ENCODE measurements at regions not wholly inside any gene's neighbourhood (a gene's known extent, or its start where the extent isn't known, plus 50 kb on each side); places are given as distances from the start of the nearest gene placed in this dataset.
"Not testable (repeated sequence)": the region's sequence is repeated elsewhere in the genome, so short reads cannot be mapped to it uniquely, and the experiment has no call there.

DNA sequence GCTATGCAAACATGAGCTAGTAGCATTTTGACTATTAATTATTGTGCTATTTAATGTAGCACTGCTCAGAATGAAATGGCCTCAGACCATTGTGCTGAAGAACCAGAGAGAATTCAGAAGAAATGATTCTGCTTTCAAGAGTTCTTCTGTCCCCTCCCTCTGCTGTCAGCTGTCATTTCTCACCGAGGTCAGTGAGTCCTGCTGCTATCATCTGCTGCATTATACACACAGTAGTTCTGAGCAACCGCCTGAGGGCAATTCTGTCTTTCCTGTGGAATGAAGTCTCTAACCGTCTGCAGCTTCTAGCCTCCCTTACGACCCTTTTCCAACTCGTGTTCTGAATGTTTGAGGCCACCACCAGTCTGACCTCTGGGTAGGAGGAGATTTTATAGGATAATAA, 249.4 kb downstream of the HNRNPD start:
- TF ChIP-seq, protein P1, sequence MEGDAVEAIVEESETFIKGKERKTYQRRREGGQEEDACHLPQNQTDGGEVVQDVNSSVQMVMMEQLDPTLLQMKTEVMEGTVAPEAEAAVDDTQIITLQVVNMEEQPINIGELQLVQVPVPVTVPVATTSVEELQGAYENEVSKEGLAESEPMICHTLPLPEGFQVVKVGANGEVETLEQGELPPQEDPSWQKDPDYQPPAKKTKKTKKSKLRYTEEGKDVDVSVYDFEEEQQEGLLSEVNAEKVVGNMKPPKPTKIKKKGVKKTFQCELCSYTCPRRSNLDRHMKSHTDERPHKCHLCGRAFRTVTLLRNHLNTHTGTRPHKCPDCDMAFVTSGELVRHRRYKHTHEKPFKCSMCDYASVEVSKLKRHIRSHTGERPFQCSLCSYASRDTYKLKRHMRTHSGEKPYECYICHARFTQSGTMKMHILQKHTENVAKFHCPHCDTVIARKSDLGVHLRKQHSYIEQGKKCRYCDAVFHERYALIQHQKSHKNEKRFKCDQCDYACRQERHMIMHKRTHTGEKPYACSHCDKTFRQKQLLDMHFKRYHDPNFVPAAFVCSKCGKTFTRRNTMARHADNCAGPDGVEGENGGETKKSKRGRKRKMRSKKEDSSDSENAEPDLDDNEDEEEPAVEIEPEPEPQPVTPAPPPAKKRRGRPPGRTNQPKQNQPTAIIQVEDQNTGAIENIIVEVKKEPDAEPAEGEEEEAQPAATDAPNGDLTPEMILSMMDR (conservative IDR thresholded peaks at IDR 0.05; ENCODE audit: low read length): no peak

DNA sequence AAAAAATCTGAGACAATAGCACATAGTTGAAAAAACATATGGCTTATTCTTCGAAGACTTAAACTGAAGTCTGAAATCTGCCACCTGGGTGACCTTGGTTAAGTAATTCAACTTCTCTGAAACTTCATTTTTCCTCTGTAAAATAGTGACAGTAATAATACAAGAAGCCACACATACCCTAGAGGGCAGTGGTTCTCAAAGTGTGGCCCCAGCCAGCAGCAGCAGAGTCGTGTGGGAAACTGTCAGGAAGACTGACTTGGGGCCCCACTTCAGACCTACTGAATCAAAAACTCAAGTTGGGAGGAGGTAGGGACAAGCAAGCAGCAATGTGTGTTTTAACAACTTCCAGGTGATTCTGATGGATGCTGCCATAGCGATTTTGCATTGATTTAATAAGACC, 249.9 kb downstream of the HNRNPD start:
- TF ChIP-seq, protein P1 (conservative IDR thresholded peaks at IDR 0.05; ENCODE audit: low read length): no peak

More for the DNA sequence above, 249.4 kb downstream of the HNRNPD start:
- no peak overlapping the region for H3K4me3 ChIP-seq (ENCODE audit: low read length)
- DNase-seq (ENCODE audit: low read depth): no peak

DNA sequence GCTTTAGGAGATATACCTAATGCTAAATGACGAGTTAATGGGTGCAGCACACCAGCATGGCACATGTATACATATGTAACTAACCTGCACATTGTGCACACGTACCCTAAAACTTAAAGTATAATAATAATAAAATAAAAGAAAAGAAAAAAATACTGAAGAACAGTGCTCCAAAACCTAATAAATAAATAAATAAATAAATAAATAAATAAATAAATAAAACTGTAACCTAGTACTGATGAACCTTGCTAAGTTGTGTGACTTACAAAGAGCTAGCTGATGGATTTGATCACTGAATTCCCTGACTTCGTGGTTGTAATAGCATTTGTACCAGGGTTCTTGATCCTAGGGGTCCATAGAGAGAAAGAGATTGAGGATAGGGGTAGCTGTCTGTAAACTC, 258.6 kb downstream of the HNRNPD start:
- not testable (repeated sequence) for DNase-seq (ENCODE audit: low read depth); H3K4me3 ChIP-seq (ENCODE audit: low read length)

More for the DNA sequence above, 249.9 kb downstream of the HNRNPD start:
- no peak overlapping the region for H3K4me3 ChIP-seq (ENCODE audit: low read length)
- no peak for DNase-seq (ENCODE audit: low read depth)

DNA sequence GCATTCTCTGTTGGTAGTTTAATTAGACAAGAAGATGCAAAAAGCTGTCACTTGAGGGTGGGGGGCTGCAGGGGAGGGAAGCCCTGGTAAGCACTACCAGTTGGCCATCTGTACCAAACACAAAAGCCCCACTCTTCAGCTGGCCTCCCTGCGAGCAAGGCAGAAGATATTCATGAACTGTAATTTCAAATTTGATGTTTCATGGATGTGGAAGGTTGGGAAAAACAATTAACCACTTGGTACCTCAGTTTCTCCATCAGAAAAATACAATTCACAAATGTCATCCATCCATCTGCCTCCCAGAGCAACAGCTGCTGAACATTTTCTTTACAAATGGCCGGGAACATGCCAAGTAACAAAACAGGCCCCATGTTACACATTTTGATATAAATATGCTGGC, 265.3 kb downstream of the HNRNPD start:
- TF ChIP-seq, protein P1 (conservative IDR thresholded peaks at IDR 0.05; ENCODE audit: low read length): no peak
- H3K4me3 ChIP-seq (ENCODE audit: low read length): no peak overlapping the region
- DNase-seq (ENCODE audit: low read depth): no peak

DNA sequence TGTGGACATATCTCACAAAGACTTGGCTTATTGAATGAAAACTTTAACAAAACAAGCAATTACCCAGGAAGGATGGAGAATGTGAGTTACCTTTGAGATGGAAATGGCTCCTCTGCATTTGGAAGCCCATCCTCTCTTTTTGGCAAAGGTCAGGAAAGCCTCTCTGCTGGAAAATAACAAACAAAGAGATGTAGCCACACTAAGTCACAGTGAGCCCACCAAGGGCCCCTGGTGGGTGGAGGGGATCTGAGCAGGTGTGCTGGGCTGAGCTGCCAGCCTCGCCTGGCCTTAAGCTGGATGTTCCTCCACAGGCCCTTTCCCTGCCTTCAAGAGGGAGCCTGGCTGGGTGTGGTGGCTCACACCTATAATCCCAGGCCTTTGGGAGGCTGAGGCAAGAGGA, 269.2 kb downstream of the HNRNPD start:
- DNase-seq (ENCODE audit: low read depth): no peak
- TF ChIP-seq, protein P1 (conservative IDR thresholded peaks at IDR 0.05; ENCODE audit: low read length): no peak
- no peak overlapping the region for H3K4me3 ChIP-seq (ENCODE audit: low read length)

DNA sequence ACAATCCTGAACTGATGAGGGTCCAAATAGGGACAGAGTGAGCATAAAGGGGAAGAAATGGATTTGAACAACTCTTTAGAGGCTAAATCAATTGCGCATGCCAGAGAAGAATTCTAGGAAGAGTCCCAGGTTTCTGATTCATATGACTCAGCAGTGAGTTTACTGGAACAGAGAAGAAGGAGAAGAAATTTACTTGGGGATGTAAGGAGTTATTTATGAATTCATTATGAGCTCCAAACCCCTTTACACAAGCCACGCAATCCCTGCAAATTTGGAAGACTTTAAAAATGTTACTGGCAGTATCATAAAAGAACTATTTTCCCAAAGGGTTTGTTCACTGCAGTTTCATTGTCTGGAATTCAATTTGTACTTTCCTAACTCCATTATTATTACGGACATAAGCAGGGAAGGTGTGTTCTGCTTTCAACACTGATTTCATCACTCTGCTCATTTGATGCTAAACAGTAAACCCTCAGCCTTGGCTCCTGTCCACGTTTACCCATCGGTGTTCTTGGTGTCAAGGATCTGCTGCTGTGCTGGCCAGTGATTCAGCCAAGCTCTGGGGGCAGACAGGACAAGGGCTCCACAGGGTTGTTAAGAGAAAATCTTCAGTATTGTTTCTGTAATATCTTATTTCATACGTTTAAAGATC, 273.7 kb downstream of the HNRNPD start:
- TF ChIP-seq, protein P1 (conservative IDR thresholded peaks at IDR 0.05; ENCODE audit: low read length): no peak
- peak; percentile 4 for DNase-seq (ENCODE audit: low read depth)

DNA sequence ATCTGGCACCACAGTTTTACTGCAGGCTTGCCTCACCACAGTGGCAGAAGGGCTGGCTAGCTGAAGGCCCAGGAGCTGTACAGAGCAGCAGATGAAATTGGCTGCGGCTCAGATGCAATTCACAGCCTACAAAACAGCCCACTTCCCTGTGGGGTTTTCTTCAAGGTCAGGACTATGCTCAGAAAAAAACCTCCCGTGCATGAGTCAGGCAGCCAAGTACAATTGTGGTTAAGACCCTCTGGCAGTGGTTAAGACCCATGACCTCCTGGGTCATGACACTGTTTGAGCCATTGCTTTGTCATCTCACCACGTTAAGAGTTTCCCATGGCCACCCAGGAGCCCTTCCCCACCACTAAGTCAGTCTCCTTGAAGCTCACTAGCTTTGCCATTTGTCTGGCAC, 276.3 kb downstream of the HNRNPD start:
- no peak for DNase-seq (ENCODE audit: low read depth)
- TF ChIP-seq, protein P1 (conservative IDR thresholded peaks at IDR 0.05; ENCODE audit: low read length): no peak

More for the DNA sequence above, 273.7 kb downstream of the HNRNPD start:
- no peak overlapping the region for H3K4me3 ChIP-seq (ENCODE audit: low read length)

More for the DNA sequence above, 276.3 kb downstream of the HNRNPD start:
- H3K4me3 ChIP-seq (ENCODE audit: low read length): no peak overlapping the region

All from AG10803 (cell line).